HL-60/S4 (cell line): ENCODE measurements at regions not wholly inside any gene's neighbourhood (a gene's known extent, or its start where the extent isn't known, plus 50 kb on each side); places are given as distances from the start of the nearest gene placed in this dataset.

Source experiments
- in situ Hi-C: fragments of 300-500 bp; cut with MboI; formaldehyde crosslinking; loops from 2 replicates; pipeline ENCODE4 v1.14.3; 2022; ENCODE audit warnings: low sequenced_read_pairs

GRCh38 chr1:199150756-199151155 is 511.9 kb downstream of the PTPRC start:
- in situ Hi-C loops = no loop called here

GRCh38 chr1:199151634-199152425 is 513.0 kb downstream of the PTPRC start:
- in situ Hi-C loops = no loop called here

- in situ Hi-C loops = no loop called here
Observed at GRCh38 chr1:199152676-199153075, 513.8 kb downstream of the PTPRC start.

GRCh38 chr1:199155166-199156019 is 516.6 kb downstream of the PTPRC start:
- in situ Hi-C loops = no loop called here

- in situ Hi-C loops = no loop called here
Observed at GRCh38 chr1:199157494-199157893, 518.7 kb downstream of the PTPRC start.

- in situ Hi-C loops = no loop called here
Observed at GRCh38 chr1:199160521-199161318, 521.9 kb downstream of the PTPRC start.

- in situ Hi-C loops = no loop called here
Observed at GRCh38 chr1:199161319-199161680, 522.5 kb downstream of the PTPRC start.

GRCh38 chr1:199161766-199162303 is 523.0 kb downstream of the PTPRC start:
- in situ Hi-C loops = no loop called here

GRCh38 chr1:199163267-199163666 is 524.4 kb downstream of the PTPRC start:
- in situ Hi-C loops = no loop called here

- in situ Hi-C loops = no loop called here
Observed at GRCh38 chr1:199163670-199164069, 524.8 kb downstream of the PTPRC start.

- in situ Hi-C loops = no loop called here
Observed at GRCh38 chr1:199167460-199167859, 528.6 kb downstream of the PTPRC start.

- in situ Hi-C loops = no loop called here
Observed at GRCh38 chr1:199168888-199169585, 530.2 kb downstream of the PTPRC start.

GRCh38 chr1:199170711-199171110 is 531.9 kb downstream of the PTPRC start:
- in situ Hi-C loops = no loop called here

GRCh38 chr1:199172171-199173124 is 533.6 kb downstream of the PTPRC start:
- in situ Hi-C loops = no loop called here

- in situ Hi-C loops = no loop called here
Observed at GRCh38 chr1:199173356-199173755, 534.5 kb downstream of the PTPRC start.

- in situ Hi-C loops = no loop called here
Observed at GRCh38 chr1:199174336-199174735, 535.5 kb downstream of the PTPRC start.

GRCh38 chr1:199176713-199177112 is 537.9 kb downstream of the PTPRC start:
- in situ Hi-C loops = no loop called here

- in situ Hi-C loops = no loop called here
Observed at GRCh38 chr1:199177241-199177640, 538.4 kb downstream of the PTPRC start.

GRCh38 chr1:199178646-199179045 is 539.8 kb downstream of the PTPRC start:
- in situ Hi-C loops = no loop called here
